Astrocyte of the cerebellum (primary cell): ENCODE measurements at regions not wholly inside any gene's neighbourhood (a gene's known extent, or its start where the extent isn't known, plus 50 kb on each side); places are given as distances from the start of the nearest gene placed in this dataset.

Experiments used
- DNase-seq: peaks from one replicate; pipeline ENCODE4 v3.0.0-alpha.2; 2011; ENCODE audit warnings: low read depth
- H3K4me3 ChIP-seq: 2 replicates; pipeline ENCODE4 v1.5.1; 2011; ENCODE audit warnings: mild to moderate bottlenecking, low read depth, low read length, moderate library complexity
- CTCF ChIP-seq: IDR thresholded peaks from 2 replicates; pipeline ENCODE4 v1.5.1; 2012; ENCODE audit warnings: low read length, low read depth, moderate library complexity, mild to moderate bottlenecking; ENCODE audit errors: missing control alignments
- in situ Hi-C: cut with HindIII; loops from 2 replicates; pipeline ENCODE4 v1.10.0; 2017; ENCODE audit warnings: low sequenced_read_pairs

- TF ChIP-seq CTCF: no peak
- no peak for DNase-seq
- in situ Hi-C loops: no loop called here
- H3K4me3 ChIP-seq: no peak overlapping the region
Observed at GRCh38 chr13:31515427-31515826, 223.9 kb upstream of the RXFP2 start.

- no peak overlapping the region for H3K4me3 ChIP-seq
- no peak for TF ChIP-seq CTCF
- in situ Hi-C loops: no loop called here
- DNase-seq: no peak
Observed at GRCh38 chr13:31517599-31517998, 221.7 kb upstream of the RXFP2 start.

- no peak overlapping the region for H3K4me3 ChIP-seq
- in situ Hi-C loops: no loop called here
- no peak for DNase-seq
- no peak for TF ChIP-seq CTCF
Observed at GRCh38 chr13:31518645-31519044, 220.7 kb upstream of the RXFP2 start.

- TF ChIP-seq CTCF: no peak
- no peak overlapping the region for H3K4me3 ChIP-seq
- in situ Hi-C loops: no loop called here
- DNase-seq: no peak
Observed at GRCh38 chr13:31521435-31521834, 217.9 kb upstream of the RXFP2 start.

GRCh38 chr13:31522396-31522795, 216.9 kb upstream of the RXFP2 start:
- no peak for TF ChIP-seq CTCF
- in situ Hi-C loops: no loop called here
- no peak for DNase-seq
- H3K4me3 ChIP-seq: no peak overlapping the region

- TF ChIP-seq CTCF: no peak
- H3K4me3 ChIP-seq: no peak overlapping the region
- in situ Hi-C loops: no loop called here
- no peak for DNase-seq
Observed at GRCh38 chr13:31528176-31528575, 211.2 kb upstream of the RXFP2 start.

- no peak for DNase-seq
- in situ Hi-C loops: no loop called here
- no peak overlapping the region for H3K4me3 ChIP-seq
- TF ChIP-seq CTCF: no peak
Observed at GRCh38 chr13:31528758-31529157, 210.6 kb upstream of the RXFP2 start.
